Vagina (tissue), 2 donors: ENCODE measurements at regions not wholly inside any gene's neighbourhood (a gene's known extent, or its start where the extent isn't known, plus 50 kb on each side); places are given as distances from the start of the nearest gene placed in this dataset.

Experiments used
- DNase-seq, 2 donors: peaks; one replicate each; pipeline ENCODE4 v3.0.0-alpha.2; 2017; ENCODE audit errors: extremely low spot score in 2 of 2
- H3K27ac ChIP-seq: fragments of 200-600 bp; sonication (generic); one replicate; pipeline ENCODE4 v1.5.1; 2019
- H3K27me3 ChIP-seq: fragments of 200-600 bp; sonication (generic); one replicate; pipeline ENCODE4 v1.5.1; 2019
- H3K36me3 ChIP-seq, 2 donors: fragments of 200-600 bp; sonication (generic); one replicate each; pipeline ENCODE4 v1.5.1; 2017 to 2019
- H3K4me1 ChIP-seq: fragments of 200-600 bp; sonication (generic); one replicate; pipeline ENCODE4 v1.5.1; 2019
- H3K4me3 ChIP-seq, 2 donors: fragments of 200-600 bp; sonication (generic); 1 replicate in 1 of 2; 2 replicates in 1 of 2; pipeline ENCODE4 v1.5.1; 2016 to 2019
- H3K9me3 ChIP-seq: fragments of 200-600 bp; sonication (generic); one replicate; pipeline ENCODE4 v1.5.1; 2019
- POLR2A ChIP-seq, 2 donors: fragments of 450-650 bp; IDR thresholded peaks; one replicate each; pipeline ENCODE4 v1.6.1; 2017; ENCODE audit warnings: antibody characterized with exemption in 2 of 2, mild to moderate bottlenecking in 2 of 2, moderate library complexity in 2 of 2
- POLR2AphosphoS5 ChIP-seq, 2 donors: sonication (generic); formaldehyde crosslinking; IDR thresholded peaks; one replicate each; pipeline ENCODE4 v1.9.0; 2017; ENCODE audit warnings: antibody characterized with exemption in 2 of 2, mild to moderate bottlenecking in 2 of 2, low read depth in 1 of 2; ENCODE audit not compliant: insufficient read depth in 1 of 2
- intact Hi-C: fragments of 100-400 bp; cut with DNase I; formaldehyde crosslinking; loops from one replicate; pipeline ENCODE4 v1.15.1; 2023
- TF ChIP-seq, protein P1 (sequence below), 3 experiments: fragments of 450-650 bp in 2 of 3; fragments of 200-600 bp in 1 of 3; sonication (generic) in 1 of 3; IDR thresholded peaks; one replicate each; pipeline ENCODE4 v1.5.1; 2017 to 2019; ENCODE audit warnings: antibody characterized with exemption in 3 of 3, mild to moderate bottlenecking in 2 of 3, moderate library complexity in 2 of 3

DNA sequence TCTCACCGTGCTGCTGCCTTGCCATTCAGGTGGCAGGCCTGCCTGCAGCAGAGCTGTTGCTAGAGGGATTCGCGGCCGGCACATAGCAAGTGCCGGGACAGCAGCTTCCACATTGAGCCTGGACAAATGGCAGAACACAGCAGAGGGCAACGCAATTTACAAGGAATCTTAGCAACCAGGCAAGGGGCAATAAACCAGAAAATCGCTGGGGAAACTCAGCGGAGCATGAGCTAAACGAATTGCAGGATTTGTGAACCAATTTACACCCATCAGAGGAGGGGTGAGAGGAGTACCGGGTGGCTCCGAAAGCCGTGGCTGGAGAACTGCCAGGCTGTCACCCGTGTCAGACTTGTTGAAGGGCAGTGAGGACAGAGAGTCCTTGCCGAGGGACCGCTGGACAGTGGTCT is 58.6 kb upstream of the LOXL4 start:
- Histone ChIP-seq H3K4me1 (peaks cover 8% of the 10 kb centered on the region), H3K27ac (no peak overlapping the region), H3K4me3 (no peak overlapping the region), H3K27me3 (no peaks in the 10 kb centered on the region), H3K9me3 (no peaks in the 10 kb centered on the region), H3K36me3 (no peaks in the 10 kb centered on the region)
- no peak for DNase-seq
- TF ChIP-seq POLR2A (IDR thresholded peaks at IDR 0.05) (no peak), POLR2AphosphoS5 (IDR thresholded peaks at IDR 0.05; ENCODE audit: insufficient read depth in 1 of 2, low read depth in 1 of 2) (no peak)
- TF ChIP-seq, protein P1, sequence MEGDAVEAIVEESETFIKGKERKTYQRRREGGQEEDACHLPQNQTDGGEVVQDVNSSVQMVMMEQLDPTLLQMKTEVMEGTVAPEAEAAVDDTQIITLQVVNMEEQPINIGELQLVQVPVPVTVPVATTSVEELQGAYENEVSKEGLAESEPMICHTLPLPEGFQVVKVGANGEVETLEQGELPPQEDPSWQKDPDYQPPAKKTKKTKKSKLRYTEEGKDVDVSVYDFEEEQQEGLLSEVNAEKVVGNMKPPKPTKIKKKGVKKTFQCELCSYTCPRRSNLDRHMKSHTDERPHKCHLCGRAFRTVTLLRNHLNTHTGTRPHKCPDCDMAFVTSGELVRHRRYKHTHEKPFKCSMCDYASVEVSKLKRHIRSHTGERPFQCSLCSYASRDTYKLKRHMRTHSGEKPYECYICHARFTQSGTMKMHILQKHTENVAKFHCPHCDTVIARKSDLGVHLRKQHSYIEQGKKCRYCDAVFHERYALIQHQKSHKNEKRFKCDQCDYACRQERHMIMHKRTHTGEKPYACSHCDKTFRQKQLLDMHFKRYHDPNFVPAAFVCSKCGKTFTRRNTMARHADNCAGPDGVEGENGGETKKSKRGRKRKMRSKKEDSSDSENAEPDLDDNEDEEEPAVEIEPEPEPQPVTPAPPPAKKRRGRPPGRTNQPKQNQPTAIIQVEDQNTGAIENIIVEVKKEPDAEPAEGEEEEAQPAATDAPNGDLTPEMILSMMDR (IDR thresholded peaks at IDR 0.05), result no peak
- intact Hi-C loops, result no loop called here

DNA sequence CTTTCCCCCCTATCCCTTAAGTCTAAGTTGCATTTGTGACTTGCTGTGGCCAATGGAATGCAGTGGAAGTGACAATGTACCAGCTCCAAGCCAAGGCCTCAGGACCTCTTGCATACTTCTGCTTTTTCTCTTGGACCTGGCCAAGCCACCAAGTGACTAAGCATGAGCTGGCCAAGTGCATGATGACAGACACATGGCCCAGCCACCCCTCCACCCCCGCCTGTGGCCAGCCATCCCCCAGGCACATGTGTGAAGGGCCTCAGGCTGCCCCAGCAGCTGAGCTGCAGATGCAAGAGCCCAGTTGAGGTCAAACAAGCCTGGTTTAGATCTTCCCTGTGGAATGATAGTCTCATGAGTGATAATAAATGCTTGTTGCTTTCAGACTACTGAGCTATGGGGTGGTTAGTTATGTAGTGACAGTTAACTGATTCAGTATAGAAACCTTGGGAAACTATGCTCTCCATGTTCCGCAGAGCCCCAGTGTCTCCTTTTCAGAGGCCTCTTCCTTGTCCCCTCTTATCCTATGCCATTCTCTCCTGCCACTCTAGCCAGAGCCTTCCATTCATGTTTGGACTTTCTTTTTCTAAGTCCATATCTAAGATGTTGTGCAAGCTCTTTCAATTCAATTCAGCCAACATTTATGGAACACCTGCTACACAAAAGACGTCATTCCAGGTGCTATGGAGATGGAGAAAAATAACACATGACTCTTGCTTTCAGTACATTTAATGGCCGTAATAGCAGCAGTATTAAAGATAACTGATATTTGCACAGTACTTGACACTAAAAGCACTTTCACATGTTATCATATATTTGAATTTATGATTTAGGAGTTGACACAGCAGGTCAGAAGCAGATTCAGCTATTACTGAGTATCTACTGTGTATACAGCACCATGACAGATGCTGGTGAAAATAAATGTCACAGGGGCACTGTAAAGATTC is 55.5 kb upstream of the LOXL4 start:
- Histone ChIP-seq H3K27ac (peak overlapping the region; percentile 41), H3K4me3 (no peak overlapping the region), H3K36me3 (no peaks in the 10 kb centered on the region), H3K4me1 (peaks cover 8% of the 10 kb centered on the region), H3K9me3 (no peaks in the 10 kb centered on the region), H3K27me3 (no peaks in the 10 kb centered on the region)
- DNase-seq, result no peak
- intact Hi-C loops, result no loop called here
- peak in 1 of 2 donors; percentile 86 for TF ChIP-seq POLR2AphosphoS5 (IDR thresholded peaks at IDR 0.05; ENCODE audit: insufficient read depth in 1 of 2, low read depth in 1 of 2)
- no peak for TF ChIP-seq POLR2A (IDR thresholded peaks at IDR 0.05)
- TF ChIP-seq, protein P1 (IDR thresholded peaks at IDR 0.05), result no peak

DNA sequence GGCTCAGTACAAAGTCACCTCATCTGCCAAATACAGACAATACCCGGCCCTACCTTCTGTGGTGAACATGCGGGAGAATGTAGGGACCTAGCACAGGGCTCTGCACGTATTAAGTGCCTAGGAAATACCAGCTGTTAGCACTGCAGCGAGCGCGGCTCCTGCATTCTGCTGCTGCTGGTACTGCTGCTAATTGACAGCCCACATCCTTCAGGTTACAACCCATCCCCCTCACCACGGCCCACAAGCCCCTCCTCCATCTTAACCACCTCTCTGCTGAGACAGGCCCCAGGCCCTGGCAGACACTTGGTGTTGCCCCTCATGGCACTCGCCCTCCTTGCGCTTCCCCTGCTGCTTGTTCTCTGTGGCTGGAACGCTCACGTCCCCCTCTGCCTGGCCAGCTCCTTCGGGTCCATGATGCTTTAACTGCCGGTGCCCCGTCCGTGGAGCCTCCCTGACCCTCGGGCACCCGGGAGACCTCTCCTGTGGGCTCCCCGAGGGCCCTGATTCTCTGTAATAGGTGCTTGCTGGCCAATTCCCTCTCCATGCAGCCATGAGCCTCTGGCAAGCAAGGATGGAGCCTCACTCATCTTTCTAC is 53.3 kb upstream of the LOXL4 start:
- TF ChIP-seq, protein P1 (IDR thresholded peaks at IDR 0.05), result no peak
- no peak for TF ChIP-seq POLR2AphosphoS5 (IDR thresholded peaks at IDR 0.05; ENCODE audit: insufficient read depth in 1 of 2, low read depth in 1 of 2)
- TF ChIP-seq POLR2A (IDR thresholded peaks at IDR 0.05), result no peak
- H3K4me1 ChIP-seq, result peaks cover 8% of the 10 kb centered on the region
- intact Hi-C loops, result no loop called here
- no peaks in the 10 kb centered on the region for H3K36me3 ChIP-seq
- no peak for DNase-seq
- no peaks in the 10 kb centered on the region for H3K27me3 ChIP-seq
- no peaks in the 10 kb centered on the region for H3K9me3 ChIP-seq
- no peak overlapping the region for H3K4me3 ChIP-seq
- H3K27ac ChIP-seq, result no peak overlapping the region

DNA sequence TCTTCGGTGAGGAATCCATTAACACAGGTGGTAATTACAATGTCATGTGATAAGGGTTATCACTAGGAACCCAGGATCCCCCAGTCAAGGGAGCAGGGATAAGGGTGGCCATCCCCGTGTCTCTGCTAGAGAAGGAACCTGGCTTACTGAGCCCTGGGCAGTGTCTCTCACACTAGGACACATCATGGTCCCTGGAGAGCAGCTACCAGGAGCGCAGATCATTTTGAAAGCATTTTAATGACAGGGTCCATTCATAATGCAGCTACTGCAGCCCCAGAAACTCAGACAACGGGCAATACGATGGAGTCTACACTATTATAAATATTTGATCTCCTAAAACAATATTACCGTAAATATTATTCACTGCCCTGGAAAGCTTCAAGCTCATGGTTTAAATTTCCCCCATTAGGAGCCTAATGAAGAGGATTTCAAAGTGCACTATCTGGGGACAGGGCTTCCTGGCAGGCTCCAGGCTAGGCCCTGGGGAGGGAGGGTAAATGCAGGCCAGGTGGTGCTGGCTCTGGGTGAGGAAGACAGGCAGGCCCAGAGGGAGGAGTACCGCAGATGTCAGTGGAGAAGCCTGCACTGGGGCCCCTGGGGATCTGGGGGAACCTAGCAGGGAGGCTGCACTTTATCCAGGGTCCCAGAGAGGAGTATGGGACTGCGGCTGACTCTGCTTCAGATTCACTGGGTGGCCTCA is 52.6 kb upstream of the LOXL4 start:
- no peak overlapping the region for H3K4me3 ChIP-seq
- DNase-seq, result no peak
- no peaks in the 10 kb centered on the region for H3K36me3 ChIP-seq
- TF ChIP-seq, protein P1 (IDR thresholded peaks at IDR 0.05), result no peak
- TF ChIP-seq POLR2A (IDR thresholded peaks at IDR 0.05) (no peak), POLR2AphosphoS5 (IDR thresholded peaks at IDR 0.05; ENCODE audit: insufficient read depth in 1 of 2, low read depth in 1 of 2) (no peak)
- no peak overlapping the region for H3K27ac ChIP-seq
- no peaks in the 10 kb centered on the region for H3K9me3 ChIP-seq
- intact Hi-C loops, result no loop called here
- H3K4me1 ChIP-seq, result peaks cover 8% of the 10 kb centered on the region
- H3K27me3 ChIP-seq, result no peaks in the 10 kb centered on the region
